ENCODE measurements at regions not wholly inside any gene's neighbourhood (a gene's known extent, or its start where the extent isn't known, plus 50 kb on each side); places are given as distances from the start of the nearest gene placed in this dataset.

GRCh38 chr10:33661580-33662336 is 327.3 kb upstream of the NRP1 start:
- no peak overlapping the region for H2BK12ac ChIP-seq (ENCODE audit: low read depth, low read length)
- H3K36me3 ChIP-seq (ENCODE audit: control insufficient read depth in 2 of 4, insufficient read depth in 4 of 4, low read length in 3 of 4) = no peaks in the 10 kb centered on the region
- TF ChIP-seq EP300 (IDR thresholded peaks at IDR 0.05; ENCODE audit: borderline replicate concordance in 1 of 2, low read depth in 2 of 2, low read length in 2 of 2) (no peak), RXRA (IDR thresholded peaks at IDR 0.05; ENCODE audit: insufficient read depth, low read depth, low read length) (no peak), KDM4A (IDR thresholded peaks at IDR 0.05; ENCODE audit: low read depth, low read length, severe bottlenecking) (no peak), KDM1A (IDR thresholded peaks at IDR 0.05; ENCODE audit: borderline replicate concordance, low read length) (no peak), JUND (IDR thresholded peaks at IDR 0.05; ENCODE audit: low read length) (no peak), CTBP2 (IDR thresholded peaks at IDR 0.05; ENCODE audit: borderline replicate concordance, insufficient read depth, insufficient read length, low read length) (no peak), POLR2A (IDR thresholded peaks at IDR 0.05; ENCODE audit: control extremely low read depth in 1 of 2, low read depth in 2 of 2, low read length in 2 of 2) (no peak), BRCA1 (IDR thresholded peaks at IDR 0.05; ENCODE audit: low read depth, low read length) (no peak), RNF2 (IDR thresholded peaks at IDR 0.05; ENCODE audit: borderline replicate concordance, low read depth, low read length, missing control alignments, poor library complexity, severe bottlenecking) (no peak), EGR1 (IDR thresholded peaks at IDR 0.05; ENCODE audit: borderline replicate concordance, low read depth, low read length) (no peak), TBP (IDR thresholded peaks at IDR 0.05; ENCODE audit: low read depth, low read length) (no peak)
- TF ChIP-seq, protein P1, sequence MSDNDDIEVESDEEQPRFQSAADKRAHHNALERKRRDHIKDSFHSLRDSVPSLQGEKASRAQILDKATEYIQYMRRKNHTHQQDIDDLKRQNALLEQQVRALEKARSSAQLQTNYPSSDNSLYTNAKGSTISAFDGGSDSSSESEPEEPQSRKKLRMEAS (IDR thresholded peaks at IDR 0.05) = no peak

More at GRCh38 chr10:33661580-33662336, 327.3 kb upstream of the NRP1 start:
- Histone ChIP-seq H3K23me2 (ENCODE audit: low read depth, low read length) (no peaks in the 10 kb centered on the region; the same call in 1 of the 2 replicates), H4K20me1 (replicated peaks in 1 of 2; ENCODE audit: control insufficient read depth in 1 of 2, insufficient read depth in 2 of 2, low read length in 2 of 2) (no peaks in the 10 kb centered on the region), H3K14ac (ENCODE audit: insufficient read length) (no peak overlapping the region), H2AK5ac (ENCODE audit: low read depth, low read length) (no peak overlapping the region), H3K4ac (replicated peaks; ENCODE audit: insufficient read length, low read depth, low read length) (no peak overlapping the region), H4K5ac (ENCODE audit: insufficient read length, low read depth, low read length) (no peak overlapping the region), H3K9me3 (ENCODE audit: insufficient read depth in 2 of 2, low read depth in 1 of 2, low read length in 1 of 2) (no peaks in the 10 kb centered on the region; a peak in 1 of 4 replicates), H2AFZ (ENCODE audit: low read length) (peak overlapping the region; percentile 67; the same call in 1 of the 2 replicates), H3K79me2 (ENCODE audit: control insufficient read depth in 1 of 2, insufficient read depth in 2 of 2, low read length in 2 of 2) (no peaks in the 10 kb centered on the region), H4K91ac (replicated peaks; ENCODE audit: insufficient read length, low read length) (no peak overlapping the region), H3K4me1 (replicated peaks in 1 of 4; ENCODE audit: control insufficient read depth in 3 of 4, insufficient read depth in 4 of 4, low read length in 3 of 4) (peaks cover 0 to 4% (median 1%) of the 10 kb centered on the region in 4 experiments; a peak in 3 of 7 replicates), H3K27ac (ENCODE audit: low read depth, low read length) (no peak overlapping the region; the same call in 1 of the 2 replicates), H4K8ac (ENCODE audit: extremely low read depth, insufficient read depth, low read length) (no peak overlapping the region), H2BK5ac (ENCODE audit: low read depth, low read length) (peak overlapping the region; percentile 66; the same call in 1 of the 2 replicates), H2BK15ac (ENCODE audit: low read length) (no peak overlapping the region), H2BK120ac (replicated peaks; ENCODE audit: low read depth, low read length) (no peak overlapping the region), H2BK20ac (ENCODE audit: low read length) (0 out of 2 replicates have a peak overlapping the region, but pooled peaks have one; percentile 80), H3K79me1 (ENCODE audit: low read depth, low read length) (no peaks in the 10 kb centered on the region), H3K56ac (replicated peaks; ENCODE audit: insufficient read length, low read depth, low read length) (no peak overlapping the region), H3K4me3 (ENCODE audit: extremely low read depth in 1 of 4, insufficient read depth in 2 of 4, low read depth in 3 of 4, low read length in 4 of 4) (no peak overlapping the region), H3K18ac (ENCODE audit: extremely low read depth, low read length) (no peak overlapping the region), H3K4me2 (ENCODE audit: insufficient read depth in 1 of 2, low read depth in 2 of 2, low read length in 2 of 2) (no peak overlapping the region), H3K9ac (replicated peaks in 1 of 4; ENCODE audit: extremely low read depth in 1 of 4, low read depth in 3 of 4, low read length in 3 of 4) (no peak overlapping the region), H3K27me3 (replicated peaks in 1 of 4; ENCODE audit: control insufficient read depth in 3 of 4, extremely low read depth in 1 of 4, insufficient read depth in 3 of 4, low read length in 3 of 4) (no peaks in the 10 kb centered on the region), H3K23ac (ENCODE audit: insufficient read length) (no peak overlapping the region)
- FAIRE-seq (no peak), DNase-seq (ENCODE audit: low read depth in 1 of 2, low spot score in 2 of 2) (no peak)
- ChIA-PET POLR2A (ENCODE audit: partially characterized antibody) (no interaction called here), CTCF (ENCODE audit: partially characterized antibody) (no interaction called here)
- 88% methylated on average over 15 of the region's 15 CpGs; no CpG with 5 or more reads in 1 of the 2 experiments for WGBS, 2 experiments (ENCODE audit: extremely low coverage in 1 of 2, insufficient coverage in 1 of 2, insufficient read length in 1 of 2, insufficient replicate concordance in 2 of 2, low coverage in 1 of 2, low lambda C conversion rate in 2 of 2, missing lambda C conversion rate in 1 of 2)

Data from H1 (cell line).